Cardiac muscle cell (in vitro differentiated cells and primary cell): ENCODE measurements at regions not wholly inside any gene's neighbourhood (a gene's known extent, or its start where the extent isn't known, plus 50 kb on each side); places are given as distances from the start of the nearest gene placed in this dataset.
A peak's percentile ranks its signal among the peaks of the same experiment; 100 is the strongest.

ENCODE experiments used
- DNase-seq, 2 donors: peaks; one replicate each; pipeline versions ENCODE4 v3.0.0 to v3.0.0-alpha.2; 2010 to 2017; ENCODE audit warnings: low read depth in 1 of 2, low spot score in 1 of 2
- H3K27ac ChIP-seq: fragments of 200-600 bp; sonication (generic); 2 replicates; pipeline ENCODE4 v1.5.1; 2016
- H3K27me3 ChIP-seq: fragments of 200-600 bp; sonication (generic); 2 replicates; pipeline ENCODE4 v1.6.0; 2016; ENCODE audit warnings: control low read depth
- H3K36me3 ChIP-seq: fragments of 200-600 bp; sonication (generic); 2 replicates; pipeline ENCODE4 v1.5.1; 2016; ENCODE audit warnings: control low read depth
- H3K4me1 ChIP-seq: fragments of 200-600 bp; sonication (generic); 2 replicates; pipeline ENCODE4 v1.8.1; 2017; ENCODE audit warnings: low read depth, mild to moderate bottlenecking, mixed run types
- H3K4me3 ChIP-seq: fragments of 200-600 bp; sonication (generic); 2 replicates; pipeline ENCODE4 v1.5.1; 2016; ENCODE audit warnings: mild to moderate bottlenecking
- H3K9me3 ChIP-seq: fragments of 200-600 bp; sonication (generic); 2 replicates; pipeline ENCODE4 v1.5.1; 2017; ENCODE audit warnings: low read depth, mild to moderate bottlenecking, control low read depth
- TF ChIP-seq, protein P1 (sequence below): IDR thresholded peaks from 2 replicates; pipeline ENCODE4 v1.5.1; 2012; ENCODE audit warnings: low read depth, mild to moderate bottlenecking, low read length

DNA sequence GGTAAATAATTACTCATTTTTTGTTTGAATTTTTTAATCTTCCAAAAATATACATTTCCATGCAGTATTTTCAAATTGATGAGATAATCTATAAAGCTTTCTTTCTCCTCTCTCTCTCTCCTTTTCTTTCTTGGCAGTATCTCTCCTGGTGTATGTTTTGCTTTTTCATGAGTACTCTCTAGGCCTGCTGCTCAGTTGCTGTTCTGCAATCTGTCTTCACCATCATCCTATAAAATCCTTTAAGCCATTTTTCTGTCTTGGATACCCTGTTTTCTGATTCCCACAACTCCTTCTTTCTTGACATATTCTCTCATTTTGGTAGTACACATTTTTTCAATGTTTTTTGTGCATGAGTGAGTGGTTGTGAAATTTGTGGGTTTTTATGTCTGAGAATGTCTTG lies 1558.1 kb upstream of the LRRTM3 start:
- DNase-seq: no peak

GRCh38 chr10:65375528-65375927 lies 1550.3 kb upstream of the LRRTM3 start:
- Histone ChIP-seq H3K4me1 (no peaks in the 10 kb centered on the region), H3K4me3 (no peak overlapping the region), H3K36me3 (no peaks in the 10 kb centered on the region), H3K27me3 (no peaks in the 10 kb centered on the region), H3K9me3 (no peaks in the 10 kb centered on the region), H3K27ac (no peak overlapping the region)
- no peak for DNase-seq
- TF ChIP-seq, protein P1, sequence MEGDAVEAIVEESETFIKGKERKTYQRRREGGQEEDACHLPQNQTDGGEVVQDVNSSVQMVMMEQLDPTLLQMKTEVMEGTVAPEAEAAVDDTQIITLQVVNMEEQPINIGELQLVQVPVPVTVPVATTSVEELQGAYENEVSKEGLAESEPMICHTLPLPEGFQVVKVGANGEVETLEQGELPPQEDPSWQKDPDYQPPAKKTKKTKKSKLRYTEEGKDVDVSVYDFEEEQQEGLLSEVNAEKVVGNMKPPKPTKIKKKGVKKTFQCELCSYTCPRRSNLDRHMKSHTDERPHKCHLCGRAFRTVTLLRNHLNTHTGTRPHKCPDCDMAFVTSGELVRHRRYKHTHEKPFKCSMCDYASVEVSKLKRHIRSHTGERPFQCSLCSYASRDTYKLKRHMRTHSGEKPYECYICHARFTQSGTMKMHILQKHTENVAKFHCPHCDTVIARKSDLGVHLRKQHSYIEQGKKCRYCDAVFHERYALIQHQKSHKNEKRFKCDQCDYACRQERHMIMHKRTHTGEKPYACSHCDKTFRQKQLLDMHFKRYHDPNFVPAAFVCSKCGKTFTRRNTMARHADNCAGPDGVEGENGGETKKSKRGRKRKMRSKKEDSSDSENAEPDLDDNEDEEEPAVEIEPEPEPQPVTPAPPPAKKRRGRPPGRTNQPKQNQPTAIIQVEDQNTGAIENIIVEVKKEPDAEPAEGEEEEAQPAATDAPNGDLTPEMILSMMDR: no peak

More for the DNA sequence above, 1558.1 kb upstream of the LRRTM3 start:
- H3K36me3 ChIP-seq: no peaks in the 10 kb centered on the region
- H3K27ac ChIP-seq: no peak overlapping the region
- H3K9me3 ChIP-seq: no peaks in the 10 kb centered on the region
- no peaks in the 10 kb centered on the region for H3K27me3 ChIP-seq
- no peak overlapping the region for H3K4me3 ChIP-seq
- H3K4me1 ChIP-seq: no peaks in the 10 kb centered on the region
- TF ChIP-seq, protein P1: no peak

DNA sequence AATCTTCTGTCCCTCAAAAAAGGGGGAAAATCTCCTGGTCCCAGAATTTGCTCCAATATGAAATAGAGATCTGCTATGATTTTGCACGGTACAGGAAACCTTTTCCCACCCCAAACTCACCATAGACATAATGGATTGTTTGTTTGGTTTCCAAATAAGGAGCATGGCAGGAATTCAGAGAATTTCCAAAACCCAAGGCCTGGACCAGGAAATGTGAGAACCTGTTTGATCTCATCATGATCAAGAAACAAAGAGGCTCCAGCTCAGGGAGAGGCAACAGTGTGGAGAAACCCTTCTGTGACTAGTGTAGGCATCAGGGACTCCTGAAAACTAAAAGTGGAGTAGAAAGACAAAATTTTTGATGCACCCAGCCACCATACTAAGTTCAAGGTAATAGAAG lies 1548.1 kb upstream of the LRRTM3 start:
- no peaks in the 10 kb centered on the region for H3K36me3 ChIP-seq
- H3K27ac ChIP-seq: no peak overlapping the region
- no peaks in the 10 kb centered on the region for H3K9me3 ChIP-seq
- H3K27me3 ChIP-seq: no peaks in the 10 kb centered on the region
- no peak for DNase-seq
- no peak overlapping the region for H3K4me3 ChIP-seq
- no peaks in the 10 kb centered on the region for H3K4me1 ChIP-seq
- TF ChIP-seq, protein P1: no peak

GRCh38 chr10:65394502-65395297 lies 1531.1 kb upstream of the LRRTM3 start:
- H3K36me3 ChIP-seq: no peaks in the 10 kb centered on the region
- DNase-seq: peak in 1 of 2 donors; percentile 50
- no peak overlapping the region for H3K4me3 ChIP-seq
- no peaks in the 10 kb centered on the region for H3K27me3 ChIP-seq
- H3K9me3 ChIP-seq: no peaks in the 10 kb centered on the region
- TF ChIP-seq, protein P1: no peak
- H3K27ac ChIP-seq: no peak overlapping the region
- no peaks in the 10 kb centered on the region for H3K4me1 ChIP-seq

- no peak for DNase-seq
- no peaks in the 10 kb centered on the region for H3K36me3 ChIP-seq
- TF ChIP-seq, protein P1: no peak
Observed at GRCh38 chr10:65395631-65396030, 1530.2 kb upstream of the LRRTM3 start.

More at GRCh38 chr10:65395631-65396030, 1530.2 kb upstream of the LRRTM3 start:
- no peaks in the 10 kb centered on the region for H3K4me1 ChIP-seq
- H3K9me3 ChIP-seq: no peaks in the 10 kb centered on the region
- no peak overlapping the region for H3K27ac ChIP-seq
- no peak overlapping the region for H3K4me3 ChIP-seq
- H3K27me3 ChIP-seq: no peaks in the 10 kb centered on the region
